ENCODE measurements at regions not wholly inside any gene's neighbourhood (a gene's known extent, or its start where the extent isn't known, plus 50 kb on each side); places are given as distances from the start of the nearest gene placed in this dataset.

DNA sequence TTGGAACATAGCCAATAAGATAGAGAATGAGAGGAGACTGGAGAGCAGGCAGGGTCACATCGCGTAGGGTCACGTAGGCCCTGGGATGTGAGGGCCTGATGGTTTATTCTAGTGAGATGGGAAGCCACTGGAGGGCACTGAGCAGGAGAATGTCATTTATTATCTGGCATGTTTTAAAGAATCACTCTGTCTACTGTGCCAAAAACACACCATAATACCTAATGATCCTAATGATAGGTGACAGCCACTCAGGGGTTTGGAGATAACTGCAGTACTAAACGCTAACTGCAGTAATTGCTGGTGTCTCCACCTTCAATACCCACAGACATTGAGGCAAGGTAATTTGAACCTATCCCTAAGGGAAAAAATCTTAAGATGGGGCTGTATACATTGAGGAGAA lies 185.4 kb downstream of the TTLL7 start:
- DNase-seq (ENCODE audit: low read depth in 3 of 3), result no peak

DNA sequence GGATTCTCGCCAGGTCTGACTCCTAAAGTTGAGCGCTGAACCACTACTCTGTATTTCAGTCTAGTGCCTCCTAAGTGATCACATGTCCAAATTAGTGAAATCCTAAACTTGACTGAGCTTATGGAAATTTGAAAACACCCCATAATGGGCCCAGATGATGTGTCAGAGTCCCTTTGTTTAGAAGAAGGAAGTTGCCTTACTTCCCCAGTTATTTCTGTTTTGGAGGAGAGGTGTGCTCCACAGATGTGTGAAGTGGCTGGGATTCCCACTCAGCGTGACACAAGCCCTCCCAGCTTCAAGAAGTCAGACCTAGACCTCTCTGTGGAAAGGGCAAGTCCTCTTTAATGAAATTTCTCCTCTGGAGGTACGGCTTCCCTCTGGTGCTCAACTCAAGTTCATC lies 188.8 kb downstream of the TTLL7 start:
- DNase-seq (ENCODE audit: low read depth in 3 of 3), result no peak

DNA sequence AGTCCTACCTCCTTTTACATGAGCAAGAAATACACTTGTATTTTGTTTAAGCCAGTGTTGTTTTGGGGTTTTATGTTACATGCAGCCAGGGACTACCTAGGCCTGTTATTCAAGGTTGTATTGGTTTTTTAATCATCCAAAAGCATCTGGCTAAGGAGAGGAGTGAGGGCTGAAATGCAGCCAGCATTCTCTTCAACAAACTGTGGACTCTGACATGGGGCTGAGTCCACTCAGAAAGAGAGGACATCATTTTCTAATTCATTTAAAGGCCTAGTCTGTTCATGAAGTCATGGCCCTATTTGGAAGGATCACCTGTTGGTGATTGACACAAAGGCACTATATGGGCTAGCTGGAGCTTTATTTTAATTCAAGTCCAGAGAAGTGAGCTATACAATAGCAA lies 190.4 kb downstream of the TTLL7 start:
- DNase-seq (ENCODE audit: low read depth in 3 of 3), result no peak

DNA sequence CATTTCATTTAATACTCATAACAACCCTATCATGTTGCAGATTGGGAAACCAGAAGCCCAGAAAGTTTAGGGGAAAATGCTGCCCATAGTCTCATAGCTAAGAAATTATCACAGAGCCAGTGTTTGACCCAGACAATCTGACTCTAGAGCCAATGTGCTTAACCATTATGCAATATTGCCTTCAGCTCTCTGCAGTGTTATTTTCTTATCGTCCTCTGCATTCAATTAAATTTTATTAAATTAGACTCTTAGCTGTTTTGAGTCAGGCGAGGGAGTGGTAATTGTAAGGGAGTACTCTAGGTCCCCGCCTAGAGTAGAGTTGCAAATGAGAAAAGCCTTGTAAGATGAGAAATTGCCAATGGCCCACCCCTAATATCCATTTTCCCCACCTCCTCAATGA lies 191.1 kb downstream of the TTLL7 start:
- no peak for DNase-seq (ENCODE audit: low read depth in 3 of 3)

DNA sequence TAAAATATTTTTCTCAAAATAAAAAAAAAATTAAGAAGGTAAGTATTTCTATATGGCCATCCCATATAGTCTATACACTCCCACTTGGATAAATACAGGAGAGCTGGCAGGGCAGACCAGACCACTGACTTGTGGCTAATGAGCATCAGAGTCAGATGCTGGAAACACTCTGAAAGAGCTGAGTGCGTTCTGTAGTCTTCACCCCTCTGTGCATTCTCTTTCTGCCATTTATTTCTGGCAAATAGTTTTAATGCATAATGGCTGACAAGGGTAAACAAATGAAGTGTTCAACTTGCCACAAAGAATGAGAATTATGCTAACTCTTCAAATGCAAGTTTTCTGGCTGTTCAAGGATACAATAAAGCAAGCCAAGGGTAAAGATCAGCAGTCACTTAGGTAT lies 191.7 kb downstream of the TTLL7 start:
- DNase-seq (ENCODE audit: low read depth in 3 of 3), result no peak

DNA sequence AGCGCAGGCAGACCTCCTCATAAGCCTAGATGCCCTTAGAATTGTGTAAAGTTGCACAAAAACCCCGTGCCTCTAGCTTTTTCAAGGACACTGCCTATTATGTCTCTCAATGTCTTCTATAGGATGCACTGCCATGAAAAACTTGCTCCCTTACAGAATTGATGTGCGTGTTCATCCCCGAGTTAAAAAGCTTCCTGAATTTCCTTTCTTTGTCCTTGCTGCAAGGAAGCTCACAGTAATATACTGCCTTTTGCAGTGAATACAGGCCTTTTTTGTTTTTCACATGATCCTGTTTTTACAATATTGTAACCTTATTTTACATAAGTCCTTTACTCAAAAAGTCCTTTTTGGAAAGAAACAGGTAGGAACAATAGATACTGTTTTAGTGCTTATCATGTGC lies 193.0 kb downstream of the TTLL7 start:
- no peak for DNase-seq (ENCODE audit: low read depth in 3 of 3)

DNA sequence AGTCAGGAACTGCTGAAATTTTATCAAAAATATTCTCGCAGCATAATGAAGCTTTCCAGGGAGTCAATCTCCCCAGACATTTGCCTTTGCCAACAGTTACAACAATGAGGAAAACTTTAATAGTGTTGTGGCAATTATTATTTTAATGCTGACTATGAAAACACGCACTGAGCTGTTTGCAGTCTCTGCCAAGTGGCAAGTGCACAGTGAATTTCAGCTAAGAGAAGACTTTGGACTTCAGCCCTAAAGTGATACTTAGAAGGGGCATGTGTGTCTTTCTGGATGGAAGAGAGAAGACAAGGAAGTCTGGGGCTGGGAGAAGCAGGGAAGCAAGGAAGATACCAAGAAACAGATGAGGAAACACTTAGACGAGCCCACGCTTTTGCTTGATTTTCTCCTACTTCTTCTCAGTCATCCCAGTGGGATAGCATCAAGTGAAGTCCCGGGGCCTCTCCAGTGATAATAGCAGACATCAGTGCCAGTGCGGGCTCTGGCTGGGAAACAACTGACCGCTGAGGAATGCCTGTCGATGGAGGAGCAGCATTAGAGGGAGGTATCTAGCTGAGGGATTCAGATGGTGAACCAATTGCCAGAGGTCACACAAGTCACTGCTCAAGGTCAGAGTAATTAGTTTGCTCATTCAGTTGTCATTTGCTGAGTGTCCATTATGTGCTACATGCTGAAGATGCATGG lies 196.3 kb downstream of the TTLL7 start:
- DNase-seq (ENCODE audit: low read depth in 3 of 3), result no peak

DNA sequence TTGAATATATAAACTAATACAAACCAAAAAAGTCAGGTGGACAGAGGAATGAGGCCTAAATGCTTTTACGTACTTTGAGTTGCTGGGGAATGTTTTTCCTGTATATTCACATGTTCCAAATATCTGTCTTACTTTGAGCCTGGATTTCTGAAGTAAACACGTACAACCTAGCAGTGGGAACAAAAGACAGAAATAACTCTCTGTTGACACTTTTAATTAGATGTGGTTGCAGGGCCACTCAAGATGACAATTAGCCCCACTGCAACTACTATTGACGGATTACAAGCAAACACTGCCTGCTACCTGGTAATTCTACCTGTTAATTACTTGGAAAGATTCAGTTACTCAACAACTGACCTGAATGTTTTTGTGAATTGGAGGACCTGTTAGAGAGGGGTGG lies 196.9 kb downstream of the TTLL7 start:
- DNase-seq (ENCODE audit: low read depth in 3 of 3), result no peak

DNA sequence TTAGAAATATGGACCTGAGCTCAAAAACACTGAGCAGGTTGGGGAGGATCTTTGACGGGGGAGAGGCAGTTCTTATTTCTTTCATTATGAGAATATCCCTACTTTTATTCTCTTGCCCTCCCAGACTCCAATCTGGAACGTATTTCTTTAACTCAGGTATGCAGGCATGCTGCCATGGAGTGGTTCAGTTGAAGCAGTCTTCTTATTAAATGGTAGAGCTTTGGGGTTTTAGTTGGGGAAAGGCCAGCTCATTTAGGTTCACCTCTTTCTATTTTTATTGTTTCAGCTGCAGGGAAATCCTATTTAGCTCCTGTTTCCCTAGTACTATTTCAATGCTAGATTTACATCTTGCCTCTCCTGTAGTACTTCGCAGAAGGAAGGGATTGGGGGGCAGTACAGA lies 198.9 kb downstream of the TTLL7 start:
- no peak for DNase-seq (ENCODE audit: low read depth in 3 of 3)

DNA sequence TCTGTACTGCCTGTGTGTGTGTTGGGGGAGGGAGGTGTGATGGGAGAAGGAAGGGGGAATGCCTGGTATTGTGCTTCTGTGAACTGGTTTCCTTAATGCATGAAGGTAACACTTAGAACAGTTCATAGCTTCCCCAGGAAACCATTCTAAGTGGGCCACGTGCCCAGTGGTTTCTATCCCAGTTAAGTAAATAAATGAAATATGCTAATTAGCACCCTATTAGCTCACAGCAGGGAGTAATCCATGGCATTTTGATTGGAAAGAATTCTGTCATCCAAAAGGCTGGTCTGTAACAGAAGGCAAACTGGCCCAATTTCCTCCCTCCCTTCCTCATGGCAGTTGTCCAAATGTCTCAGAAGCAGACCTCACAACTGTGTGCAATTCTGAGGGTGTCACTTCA lies 199.3 kb downstream of the TTLL7 start:
- DNase-seq (ENCODE audit: low read depth in 3 of 3), result no peak

DNA sequence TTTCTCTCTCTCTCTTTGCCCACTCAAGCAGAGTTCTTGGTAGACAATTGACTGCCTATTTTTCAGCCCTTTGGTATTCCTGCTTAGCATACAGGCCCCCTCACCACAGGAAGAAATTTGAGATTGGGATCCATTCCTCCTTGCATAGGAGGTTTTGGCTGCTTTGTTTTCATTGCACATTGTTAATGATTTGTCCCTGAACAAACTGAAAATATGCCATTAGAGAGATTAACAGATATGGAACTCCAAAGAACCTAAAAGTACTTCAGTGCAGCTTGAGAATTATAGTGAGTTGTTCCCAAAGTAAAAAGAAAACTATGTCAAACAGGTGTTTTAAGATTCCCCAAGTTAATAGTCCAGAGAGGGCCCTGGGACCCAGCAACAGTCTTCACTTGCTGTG lies 200.0 kb downstream of the TTLL7 start:
- no peak for DNase-seq (ENCODE audit: low read depth in 3 of 3)

DNA sequence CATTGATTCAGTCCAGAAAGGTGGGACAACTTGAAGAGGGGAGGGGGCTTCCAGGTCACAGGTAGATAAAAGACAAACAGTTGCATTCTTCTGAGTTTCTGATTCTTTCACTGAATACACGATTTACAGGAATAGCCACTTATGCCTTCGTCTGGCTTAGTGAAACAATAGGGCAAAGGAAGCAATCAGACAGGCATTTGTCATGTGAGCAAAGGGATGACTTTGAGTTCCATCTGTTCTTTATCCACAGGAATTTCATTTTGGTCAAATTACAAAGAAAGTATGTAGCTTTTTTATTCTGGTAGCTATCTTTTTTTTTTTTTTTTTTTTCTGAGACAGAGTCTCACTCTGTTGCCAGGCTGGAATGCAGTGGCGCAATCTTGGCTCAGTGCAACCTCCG lies 202.5 kb downstream of the TTLL7 start:
- no peak for DNase-seq (ENCODE audit: low read depth in 3 of 3)

DNA sequence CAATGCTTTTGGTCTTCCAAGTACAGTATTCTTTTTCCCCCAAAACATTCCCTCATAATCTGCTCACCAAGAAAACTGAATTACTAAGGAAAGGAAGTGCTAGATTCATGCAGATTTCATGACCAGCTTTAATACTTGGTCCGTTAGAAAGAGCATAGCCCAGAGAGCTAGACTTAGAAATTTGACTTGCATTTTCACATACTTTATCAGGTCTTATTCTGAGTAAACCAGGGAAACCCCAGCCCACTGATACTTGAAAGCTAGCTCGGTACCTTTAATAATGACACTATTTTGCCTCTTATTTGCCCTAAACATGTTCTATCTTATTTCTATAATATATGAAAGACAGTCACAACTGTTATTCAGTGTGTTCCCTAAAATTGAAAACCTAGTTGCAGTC lies 204.5 kb downstream of the TTLL7 start:
- no peak for DNase-seq (ENCODE audit: low read depth in 3 of 3)

DNA sequence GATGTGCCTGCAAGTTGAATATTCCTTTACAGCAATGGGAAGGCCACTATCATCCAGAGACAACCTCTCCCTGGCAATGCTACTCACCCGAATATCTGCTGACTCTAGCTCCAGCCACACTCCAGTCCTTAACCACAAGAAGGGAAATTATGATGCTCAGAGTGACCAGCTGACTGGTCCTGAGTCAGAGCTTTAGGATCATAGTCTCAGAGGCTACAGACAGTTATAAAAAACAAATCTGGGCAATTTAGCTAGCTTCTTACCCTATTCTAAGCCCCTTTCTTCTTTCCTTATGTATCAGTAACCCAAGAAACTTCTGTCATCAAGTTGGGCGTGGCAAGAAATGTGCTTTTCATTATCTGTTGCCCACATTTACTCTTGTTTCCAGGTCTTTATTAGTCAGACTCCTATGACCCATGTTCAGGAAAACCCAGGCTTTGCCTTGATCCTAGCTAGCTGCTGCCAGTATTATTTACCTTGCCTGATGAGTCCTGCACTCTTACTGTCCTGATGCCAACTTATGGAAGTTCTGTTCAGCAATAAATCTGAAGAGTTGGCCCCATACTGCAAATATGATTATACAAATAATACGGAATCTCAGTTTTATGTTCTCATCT lies 207.0 kb downstream of the TTLL7 start:
- DNase-seq (ENCODE audit: low read depth in 3 of 3), result no peak

DNA sequence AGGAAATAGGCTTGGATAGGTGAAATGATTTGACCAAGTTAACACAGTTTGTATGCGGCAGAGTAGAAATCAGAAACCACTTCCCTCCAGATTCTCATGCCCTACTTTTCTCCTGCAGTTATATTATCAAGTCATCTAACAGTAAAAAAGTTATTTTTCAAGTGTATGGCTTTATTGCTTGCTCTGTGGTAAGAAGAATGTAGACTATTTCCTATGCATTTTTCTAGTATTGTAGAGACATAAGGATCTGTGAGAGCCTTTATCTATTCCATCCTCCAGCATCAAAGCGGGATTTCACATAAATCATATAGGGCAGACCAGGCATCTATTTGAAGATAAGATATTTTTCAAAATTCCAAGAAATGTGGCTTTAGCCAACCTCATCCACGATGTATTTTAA lies 208.5 kb downstream of the TTLL7 start:
- no peak for DNase-seq (ENCODE audit: low read depth in 3 of 3)

DNA sequence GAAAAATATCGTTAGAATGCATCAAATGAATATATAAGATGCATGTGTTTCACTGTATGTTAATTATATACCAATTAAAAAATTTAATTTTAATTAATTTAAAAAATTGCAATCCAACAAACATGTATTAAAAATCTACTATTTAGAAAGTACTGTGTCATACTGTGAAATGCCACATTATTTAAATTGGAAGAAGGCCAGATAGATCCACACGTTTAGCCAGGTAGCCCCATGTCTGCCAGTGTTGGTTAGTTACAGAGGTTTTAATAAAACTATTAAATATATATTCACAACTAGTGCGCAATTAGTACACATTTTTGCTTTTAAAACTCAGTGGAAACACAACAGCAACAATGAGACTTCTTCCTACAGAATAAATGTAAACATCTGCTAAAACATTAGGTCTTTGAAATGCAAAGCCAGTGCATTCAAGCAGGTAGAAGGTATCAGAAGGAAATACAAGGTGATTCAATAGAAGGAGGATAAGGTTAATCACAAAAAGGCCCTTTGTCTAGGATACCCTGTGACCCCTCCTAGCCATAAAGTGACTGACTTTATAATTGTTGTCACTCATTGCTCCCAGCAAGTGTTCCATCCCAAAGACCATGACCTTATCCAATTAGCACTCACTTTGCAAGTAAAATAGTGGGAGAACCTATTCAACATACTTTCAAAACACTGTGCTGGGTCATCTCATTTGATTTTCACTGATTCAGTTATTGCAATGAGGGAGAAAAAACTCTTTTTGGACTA lies 211.5 kb downstream of the TTLL7 start:
- no peak for DNase-seq (ENCODE audit: low read depth in 3 of 3)

DNA sequence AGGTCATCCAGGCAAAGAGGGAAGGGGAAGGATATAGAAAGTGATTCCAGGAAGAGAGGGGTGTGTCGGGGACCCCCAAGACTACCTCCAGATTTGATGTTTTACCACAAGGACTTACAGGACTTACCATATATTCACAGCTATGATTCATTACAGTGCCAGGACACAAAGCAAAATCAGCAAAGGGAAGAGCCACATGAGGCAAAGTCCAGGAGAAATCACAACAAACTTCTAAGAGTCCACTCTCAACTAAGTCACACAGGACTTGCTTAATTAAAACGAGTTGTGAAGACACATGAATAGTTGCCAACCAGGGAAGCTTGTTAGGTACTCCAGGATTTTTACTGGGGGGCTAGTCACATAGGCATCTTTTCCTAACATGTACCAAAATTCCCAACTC lies 217.3 kb downstream of the TTLL7 start:
- no peak for DNase-seq (ENCODE audit: low read depth in 3 of 3)

DNA sequence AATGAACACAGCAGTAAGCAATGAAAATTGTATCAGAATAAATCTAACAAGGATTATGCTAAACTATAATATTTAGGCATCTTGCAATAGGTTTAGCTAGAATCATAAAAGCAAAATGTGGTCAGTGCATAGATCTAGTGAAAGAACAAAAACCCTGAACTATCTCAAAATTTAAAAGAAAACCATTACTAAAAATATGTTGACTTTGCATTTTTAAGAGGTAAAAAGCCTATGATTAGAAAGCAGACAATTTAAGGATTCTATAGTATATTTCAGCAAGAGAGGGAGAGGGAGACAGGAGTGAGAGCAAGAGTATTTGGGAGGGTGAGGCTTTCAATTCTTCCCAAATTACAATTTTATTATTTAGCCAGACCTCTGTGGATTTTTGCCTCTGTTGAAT lies 219.4 kb downstream of the TTLL7 start:
- no peak for DNase-seq (ENCODE audit: low read depth in 3 of 3)

DNA sequence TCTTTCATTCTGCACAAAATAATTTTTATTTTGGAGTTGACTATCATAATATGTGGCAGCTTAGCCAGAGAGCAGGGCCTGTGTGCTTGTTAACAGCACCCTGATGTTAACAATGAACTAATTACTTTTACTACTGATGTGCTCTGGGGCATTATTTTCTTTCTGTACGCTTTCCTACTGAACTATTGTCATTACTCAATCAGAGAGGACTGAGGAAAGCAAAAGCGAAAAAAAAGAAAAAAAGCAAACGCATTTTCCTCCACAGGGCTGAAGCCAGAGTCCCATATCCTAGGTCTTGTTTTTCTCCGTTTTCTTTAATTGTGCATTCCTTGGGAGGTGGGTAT lies 221.2 kb downstream of the TTLL7 start:
- no peak for DNase-seq (ENCODE audit: low read depth in 3 of 3)

DNA sequence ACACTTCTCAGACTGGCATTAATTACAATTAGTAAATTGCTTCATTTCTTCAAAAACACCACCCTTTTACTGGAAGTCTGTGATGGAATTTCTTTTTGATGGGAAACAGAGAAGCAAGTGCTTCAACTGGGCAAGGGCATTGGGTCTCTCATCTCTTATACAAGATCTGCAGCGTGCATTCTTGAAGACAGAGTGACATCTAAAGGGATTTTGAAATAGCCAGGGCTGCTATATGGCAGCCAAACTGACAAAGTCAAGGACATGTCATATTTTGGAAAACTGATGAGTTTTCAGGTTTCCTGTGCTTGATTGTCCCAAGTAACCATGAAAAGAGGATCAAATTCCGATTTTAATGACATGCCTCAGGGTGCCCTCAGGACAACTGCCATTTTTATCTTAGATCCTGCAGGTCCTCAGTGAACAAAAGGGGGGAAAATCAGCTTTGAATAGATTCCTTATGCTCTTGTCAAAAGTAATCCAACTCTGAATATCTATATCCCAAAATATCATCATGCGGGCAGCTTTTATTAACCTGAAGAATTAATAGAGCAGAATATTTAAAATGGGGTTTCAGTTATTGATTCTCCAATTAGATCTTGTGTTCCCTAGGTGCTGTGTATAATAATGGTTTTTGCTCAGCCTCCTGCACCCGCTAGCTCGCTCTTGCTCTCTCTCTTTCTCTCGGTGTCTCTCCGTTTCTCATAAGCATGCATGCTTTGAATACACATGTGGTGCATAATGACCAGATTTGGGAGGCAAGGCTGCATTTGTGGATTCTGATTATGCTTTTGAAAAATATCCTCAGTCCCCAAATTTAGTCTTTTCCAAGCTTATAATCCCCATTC lies 221.8 kb downstream of the TTLL7 start:
- no peak for DNase-seq (ENCODE audit: low read depth in 3 of 3)

DNA sequence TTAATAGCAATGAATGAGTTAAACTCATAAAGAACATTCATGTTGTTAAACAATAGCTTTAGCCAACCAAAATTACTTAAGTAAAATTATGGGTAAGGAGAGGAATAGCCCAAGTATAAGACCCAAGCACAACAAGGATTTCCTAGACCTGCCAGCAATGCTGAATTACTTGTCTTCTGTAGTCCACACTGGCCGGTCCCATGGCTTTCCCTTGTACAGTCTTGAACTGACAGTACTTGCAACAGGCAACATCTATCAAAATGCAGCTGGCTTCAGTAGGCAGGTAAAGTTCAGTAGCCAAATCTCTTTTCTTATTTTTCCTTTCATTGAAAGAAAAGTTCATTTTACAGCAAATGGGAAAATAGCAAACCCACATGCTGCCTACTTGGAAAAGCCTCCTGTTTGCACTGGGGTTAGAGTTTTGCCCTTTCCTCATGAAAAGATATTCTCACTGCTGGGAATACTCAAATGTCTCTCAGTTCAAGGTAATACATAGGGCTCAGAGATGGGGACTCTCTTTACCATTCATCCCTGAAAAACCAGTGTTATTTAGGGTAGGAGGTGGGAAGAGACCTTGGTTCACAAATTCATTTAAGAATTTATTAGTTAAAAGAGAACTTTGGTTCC lies 222.8 kb downstream of the TTLL7 start:
- DNase-seq (ENCODE audit: low read depth in 3 of 3), result no peak

DNA sequence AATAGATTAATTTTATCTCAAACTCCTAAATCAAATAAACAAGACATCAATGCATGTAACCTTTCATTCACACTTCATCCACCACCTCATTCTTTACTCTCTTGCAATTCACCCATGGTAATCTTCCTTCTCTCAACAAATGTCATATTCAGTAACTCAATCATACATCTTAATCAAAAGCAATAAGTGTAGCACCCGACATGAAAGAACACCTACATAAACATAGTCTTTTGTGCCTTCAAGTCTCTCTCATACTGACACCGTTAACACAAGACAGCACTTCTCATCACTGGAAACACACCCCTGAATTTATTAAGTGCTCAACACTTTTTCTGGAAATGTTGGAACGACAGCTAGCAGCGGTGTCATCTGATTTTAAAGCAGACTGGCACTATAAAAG lies 225.9 kb downstream of the TTLL7 start:
- DNase-seq (ENCODE audit: low read depth in 3 of 3), result no peak
